GM12878 (cell line): ENCODE measurements at regions not wholly inside any gene's neighbourhood (a gene's known extent, or its start where the extent isn't known, plus 50 kb on each side); places are given as distances from the start of the nearest gene placed in this dataset.

ENCODE experiments used
- ATAC-seq: fragments of 200-7000 bp; cut with Tn5 transposase; 3 replicates; pipeline ENCODE4 v1.9.1; 2020; ENCODE audit warnings: mild to moderate bottlenecking, moderate library complexity
- BruUV-seq: library from RNA; stranded (reverse); fragments of 400-500 nt; replicated peaks from 2 replicates; lab custom pipeline; 2021; lab: Mats Ljungman, UMichigan
- CTCF ChIA-PET: fragments of 300-600 bp; sonication (Branson Sonifier 250); formaldehyde crosslinking; extraction: SDS; loops from one replicate; lab custom pipeline; 2021; ENCODE audit warnings: inconsistent platforms; lab: Yijun Ruan, JAX
- POLR2A ChIA-PET: fragments of 350-600 bp; formaldehyde crosslinking; extraction: SDS; loops from one replicate; lab custom pipeline; 2021; ENCODE audit warnings: inconsistent platforms; lab: Charles Lee
- RAD21 ChIA-PET: fragments of 300-600 bp; sonication (Branson Sonifier 250); formaldehyde crosslinking; loops from one replicate; lab custom pipeline; 2023; ENCODE audit warnings: antibody characterized with exemption; ENCODE audit not compliant: unreplicated experiment; lab: Charles Lee
- SMC1A ChIA-PET: fragments of 300-600 bp; sonication (Branson Sonifier 250); formaldehyde crosslinking; loops from one replicate; lab custom pipeline; 2023; ENCODE audit not compliant: unreplicated experiment, uncharacterized antibody; lab: Charles Lee
- DNase-seq: peaks from one replicate; pipeline ENCODE4 v3.0.0-alpha.2; 2011; ENCODE audit warnings: low read depth, low spot score
- FAIRE-seq: peaks from 3 replicates; lab custom pipeline; 2011; peaks lifted over from hg19 to GRCh38; lab: Jason Lieb, UNC
- H2AFZ ChIP-seq: 2 replicates; pipeline ENCODE4 v1.6.0; 2011; ENCODE audit warnings: low read depth, low read length, control low read depth; ENCODE audit not compliant: control insufficient read depth
- H3K27ac ChIP-seq: 2 replicates; pipeline ENCODE4 v1.5.1; 2011; ENCODE audit warnings: control low read depth; ENCODE audit not compliant: control insufficient read depth, insufficient read depth
- H3K27me3 ChIP-seq, 2 experiments: replicated peaks in 1 of 2; 2 replicates each; pipeline versions ENCODE4 v1.6.0 to v1.6.1; 2011; ENCODE audit warnings: low read length in 1 of 2; ENCODE audit not compliant: control insufficient read depth in 2 of 2, insufficient read depth in 2 of 2
- H3K36me3 ChIP-seq, 2 experiments: 2 replicates each; pipeline ENCODE4 v1.5.1; 2011; ENCODE audit warnings: low read length in 1 of 2; ENCODE audit not compliant: control insufficient read depth in 2 of 2, insufficient read depth in 2 of 2
- H3K4me1 ChIP-seq: 2 replicates; pipeline ENCODE4 v1.6.1; 2011; ENCODE audit warnings: mild to moderate bottlenecking, low read length, moderate library complexity, mixed read lengths; ENCODE audit not compliant: control insufficient read depth, insufficient read depth
- H3K4me2 ChIP-seq: 2 replicates; pipeline ENCODE4 v1.6.0; 2011; ENCODE audit warnings: control low read depth; ENCODE audit not compliant: control insufficient read depth, insufficient read depth
- H3K4me3 ChIP-seq: fragments of 200-600 bp; sonication (generic); 2 replicates; pipeline ENCODE4 v1.5.1; 2016
- H3K79me2 ChIP-seq: 2 replicates; pipeline ENCODE4 v1.6.0; 2011; ENCODE audit warnings: low read length; ENCODE audit not compliant: control insufficient read depth, insufficient read depth
- H3K9ac ChIP-seq: 2 replicates; pipeline ENCODE4 v1.8.0; 2011; ENCODE audit warnings: low read length, control low read depth, mixed read lengths; ENCODE audit not compliant: control insufficient read depth, insufficient read depth
- H3K9me3 ChIP-seq: replicated peaks from 3 replicates; pipeline ENCODE4 v1.5.1; 2011; ENCODE audit warnings: mild to moderate bottlenecking, low read length; ENCODE audit not compliant: control insufficient read depth, insufficient read depth
- H4K20me1 ChIP-seq: 2 replicates; pipeline ENCODE4 v1.6.0; 2011; ENCODE audit not compliant: control insufficient read depth, insufficient read depth
- BCL11A ChIP-seq: IDR thresholded peaks from 2 replicates; pipeline ENCODE4 v1.6.1; 2011; ENCODE audit warnings: low read depth, low read length
- ELK1 ChIP-seq: IDR thresholded peaks from 2 replicates; pipeline ENCODE4 v1.6.1; 2012; ENCODE audit warnings: low read depth, low read length, improper control_type of control experiment
- EP300 ChIP-seq, 2 experiments: fragments of 150-350 bp in 1 of 2; IDR thresholded peaks; 2 replicates each; pipeline ENCODE4 v1.6.1; 2011 to 2012; ENCODE audit warnings: low read depth in 2 of 2, low read length in 2 of 2, borderline replicate concordance in 1 of 2, improper control_type of control experiment in 1 of 2, inconsistent platforms in 1 of 2; ENCODE audit not compliant: control insufficient read depth in 1 of 2
- FOXK2 ChIP-seq: fragments of 450-650 bp; IDR thresholded peaks from 2 replicates; pipeline ENCODE4 v1.6.1; 2017; ENCODE audit warnings: mild to moderate bottlenecking, moderate library complexity
- FOXM1 ChIP-seq: IDR thresholded peaks from 2 replicates; pipeline ENCODE4 v1.6.1; 2012; ENCODE audit warnings: low read depth, mild to moderate bottlenecking, inconsistent platforms, low read length, moderate library complexity
- JUNB ChIP-seq: IDR thresholded peaks from 2 replicates; pipeline ENCODE4 v1.6.1; 2016; ENCODE audit warnings: antibody characterized with exemption, mild to moderate bottlenecking
- LARP7 ChIP-seq: fragments of 450-650 bp; IDR thresholded peaks from 2 replicates; pipeline ENCODE4 v1.6.1; 2017; ENCODE audit warnings: mild to moderate bottlenecking
- MEF2B ChIP-seq: fragments of 450-650 bp; IDR thresholded peaks from 2 replicates; pipeline ENCODE4 v1.6.1; 2018; ENCODE audit warnings: mild to moderate bottlenecking, moderate library complexity; ENCODE audit not compliant: partially characterized antibody, poor library complexity, severe bottlenecking
- MTA2 ChIP-seq: fragments of 450-650 bp; IDR thresholded peaks from 2 replicates; pipeline ENCODE4 v1.6.1; 2016; ENCODE audit warnings: low read depth, mild to moderate bottlenecking, moderate library complexity
- NFIC ChIP-seq: IDR thresholded peaks from 2 replicates; pipeline ENCODE4 v1.6.1; 2012; ENCODE audit warnings: low read depth, mild to moderate bottlenecking, inconsistent platforms, low read length, moderate library complexity
- RAD21 ChIP-seq: IDR thresholded peaks from 2 replicates; pipeline ENCODE4 v1.6.1; 2011; ENCODE audit warnings: mild to moderate bottlenecking, low read depth, low read length, moderate library complexity; ENCODE audit not compliant: insufficient read depth
- RUNX3 ChIP-seq: IDR thresholded peaks from 2 replicates; pipeline ENCODE4 v1.6.1; 2012; ENCODE audit warnings: low read length, inconsistent platforms
- SREBF1 ChIP-seq: IDR thresholded peaks from 2 replicates; pipeline ENCODE4 v1.6.1; 2012; ENCODE audit warnings: mild to moderate bottlenecking, low read length
- ZNF384 ChIP-seq: IDR thresholded peaks from 2 replicates; pipeline ENCODE4 v1.6.1; 2012; ENCODE audit warnings: low read depth, mild to moderate bottlenecking, low read length, improper control_type of control experiment, borderline replicate concordance
- WGBS: methylation state at CpG from one replicate; pipeline ENCODE4 v1.1.6; 2016; ENCODE audit warnings: low lambda C conversion rate; ENCODE audit not compliant: insufficient replicate concordance, insufficient coverage; ENCODE audit errors: missing lambda C conversion rate; 5-methylcytosine and 5-hydroxymethylcytosine counted together
- in situ Hi-C: fragments of 300-500 bp; cut with MboI; formaldehyde crosslinking; loops from 9 replicates; pipeline ENCODE4 v1.14.3; 2018; ENCODE audit warnings: mixed read lengths
- intact Hi-C: fragments of 100-400 bp; cut with micrococcal nuclease; formaldehyde crosslinking; loops from one replicate; pipeline ENCODE4 v1.14.2; 2022; ENCODE audit not compliant: unreplicated experiment

GRCh38 chr18:46212398-46212797 lies 108.2 kb downstream of the HAUS1 start:
- FAIRE-seq (no peak), DNase-seq (no peak)
- POLR2A ChIA-PET = interaction anchor here (0.6 kb wide), 2 partner anchors 118 to 202 kb away, joined by 4 to 8 read pairs; no protein-coding TSS in a partner anchor
- Histone ChIP-seq H4K20me1 (no peaks in the 10 kb centered on the region), H3K4me2 (no peak overlapping the region), H3K27me3 (no peaks in the 10 kb centered on the region), H2AFZ (no peak overlapping the region), H3K79me2 (peaks cover 42% of the 10 kb centered on the region), H3K4me3 (no peak overlapping the region), H3K9me3 (no peaks in the 10 kb centered on the region), H3K4me1 (peaks cover 12% of the 10 kb centered on the region), H3K36me3 (peaks cover 3 to 5% of the 10 kb centered on the region in 2 experiments; a peak in 2 of 4 replicates), H3K9ac (no peak overlapping the region)
- BruUV-seq = no TSS peak
- WGBS = 80% methylated on average over 2 of the region's 2 CpGs
- RAD21 ChIA-PET = interaction anchor here (0.6 to 2.9 kb wide), 7 partner anchors 37 to 116 kb away, joined by 3 to 12 read pairs (median 5); a partner anchor contains a TSS
- CTCF ChIA-PET = interaction anchor here (0.8 to 4.5 kb wide), 12 partner anchors 8 to 524 kb away, joined by 3 to 51 read pairs (median 4); a partner anchor contains a TSS
- SMC1A ChIA-PET = interaction anchor here (0.6 to 3.2 kb wide), 10 partner anchors 9 to 76 kb away, joined by 3 to 11 read pairs (median 4); a partner anchor contains a TSS
- TF ChIP-seq RAD21 (no peak), ZNF384 (peak; percentile 4; the same call in 1 of the 2 replicates), MEF2B (peak; percentile 44), RUNX3 (peak; percentile 89), SREBF1 (no peak), MTA2 (peak; percentile 44; the same call in 1 of the 2 replicates), EP300 (IDR thresholded peaks at IDR 0.05; ENCODE audit: borderline replicate concordance in 1 of 2, control insufficient read depth in 1 of 2, low read depth in 2 of 2, low read length in 2 of 2) (0 out of 4 replicates have a peak, but pooled peaks of 1 of the 2 experiments have one; percentile 6), ELK1 (no peak), FOXM1 (0 out of 2 replicates have a peak, but pooled peaks have one; percentile 19), NFIC (peak; percentile 58; the same call in 1 of the 2 replicates), FOXK2 (no peak), BCL11A (peak; percentile 28; the same call in 1 of the 2 replicates), LARP7 (no peak), JUNB (peak; percentile 82)
- TF ChIP-seq, all 136 proteins: peak for 9
- in situ Hi-C loops = no loop called here
- ATAC-seq = peak; percentile 62
- intact Hi-C loops = loop anchor here (1.0 kb wide), 1 partner anchor 39 kb away; no protein-coding TSS in a partner anchor
- H3K27ac ChIP-seq = no peak overlapping the region
